ENCODE measurements at regions not wholly inside any gene's neighbourhood (a gene's known extent, or its start where the extent isn't known, plus 50 kb on each side); places are given as distances from the start of the nearest gene placed in this dataset.
A peak's percentile ranks its signal among the peaks of the same experiment; 100 is the strongest.

- WGBS (ENCODE audit: insufficient coverage, low lambda C conversion rate), result 33% methylated on average over 1 of the region's 4 CpGs
- DNase-seq, result no peak
These were observed 315.0 kb upstream of the LRRC7 start for GRCh38 chr1:69252696-69253095.

GRCh38 chr1:69256036-69256435 is 311.7 kb upstream of the LRRC7 start:
- H3K4me3 ChIP-seq (ENCODE audit: low read length), result no peak overlapping the region
- H3K36me3 ChIP-seq (ENCODE audit: control insufficient read depth, insufficient read depth, low read length), result no peaks in the 10 kb centered on the region
- 100% methylated on average over 1 of the region's 1 CpG for WGBS (ENCODE audit: insufficient coverage, low lambda C conversion rate)
- no peaks in the 10 kb centered on the region for H3K4me1 ChIP-seq (ENCODE audit: control insufficient read depth, insufficient read depth, low read length)
- no peak for DNase-seq
- no peak overlapping the region for H3K27ac ChIP-seq (ENCODE audit: low read length)
- H3K9me3 ChIP-seq (ENCODE audit: control insufficient read depth, low read depth, low read length), result no peaks in the 10 kb centered on the region
- no peaks in the 10 kb centered on the region for H3K27me3 ChIP-seq (ENCODE audit: control insufficient read depth, insufficient read depth, low read length)

More at GRCh38 chr1:69252696-69253095, 315.0 kb upstream of the LRRC7 start:
- Histone ChIP-seq H3K36me3 (ENCODE audit: control insufficient read depth, insufficient read depth, low read length) (no peaks in the 10 kb centered on the region), H3K4me3 (ENCODE audit: low read length) (no peak overlapping the region), H3K9me3 (ENCODE audit: control insufficient read depth, low read depth, low read length) (no peaks in the 10 kb centered on the region), H3K27me3 (ENCODE audit: control insufficient read depth, insufficient read depth, low read length) (no peaks in the 10 kb centered on the region), H3K4me1 (ENCODE audit: control insufficient read depth, insufficient read depth, low read length) (no peaks in the 10 kb centered on the region), H3K27ac (ENCODE audit: low read length) (no peak overlapping the region)

GRCh38 chr1:69258842-69259241 is 308.9 kb upstream of the LRRC7 start:
- H3K4me3 ChIP-seq (ENCODE audit: low read length), result no peak overlapping the region
- no peaks in the 10 kb centered on the region for H3K27me3 ChIP-seq (ENCODE audit: control insufficient read depth, insufficient read depth, low read length)
- no peaks in the 10 kb centered on the region for H3K4me1 ChIP-seq (ENCODE audit: control insufficient read depth, insufficient read depth, low read length)
- peak in 1 of 2 donors; percentile 20 for DNase-seq
- no peaks in the 10 kb centered on the region for H3K9me3 ChIP-seq (ENCODE audit: control insufficient read depth, low read depth, low read length)
- H3K27ac ChIP-seq (ENCODE audit: low read length), result no peak overlapping the region
- H3K36me3 ChIP-seq (ENCODE audit: control insufficient read depth, insufficient read depth, low read length), result no peaks in the 10 kb centered on the region
- no CpG with 5 or more reads among the region's 1 CpG for whole genome bisulfite sequencing (ENCODE audit: insufficient coverage, low lambda C conversion rate)

GRCh38 chr1:69263921-69264391 is 303.8 kb upstream of the LRRC7 start:
- H3K4me1 ChIP-seq (ENCODE audit: control insufficient read depth, insufficient read depth, low read length), result no peaks in the 10 kb centered on the region
- no peaks in the 10 kb centered on the region for H3K36me3 ChIP-seq (ENCODE audit: control insufficient read depth, insufficient read depth, low read length)
- H3K27me3 ChIP-seq (ENCODE audit: control insufficient read depth, insufficient read depth, low read length), result no peaks in the 10 kb centered on the region
- DNase-seq, result no peak
- no peak overlapping the region for H3K4me3 ChIP-seq (ENCODE audit: low read length)
- no peak overlapping the region for H3K27ac ChIP-seq (ENCODE audit: low read length)
- WGBS (ENCODE audit: insufficient coverage, low lambda C conversion rate), result 71% methylated on average over 1 of the region's 3 CpGs
- H3K9me3 ChIP-seq (ENCODE audit: control insufficient read depth, low read depth, low read length), result no peaks in the 10 kb centered on the region

GRCh38 chr1:69269491-69269890 is 298.2 kb upstream of the LRRC7 start:
- WGBS (ENCODE audit: insufficient coverage, low lambda C conversion rate), result 0% methylated on average over 1 of the region's 2 CpGs
- Histone ChIP-seq H3K9me3 (ENCODE audit: control insufficient read depth, low read depth, low read length) (no peaks in the 10 kb centered on the region), H3K27ac (ENCODE audit: low read length) (no peak overlapping the region), H3K4me3 (ENCODE audit: low read length) (no peak overlapping the region), H3K27me3 (ENCODE audit: control insufficient read depth, insufficient read depth, low read length) (no peaks in the 10 kb centered on the region), H3K4me1 (ENCODE audit: control insufficient read depth, insufficient read depth, low read length) (no peaks in the 10 kb centered on the region), H3K36me3 (ENCODE audit: control insufficient read depth, insufficient read depth, low read length) (no peaks in the 10 kb centered on the region)
- DNase-seq, result peak in 1 of 2 donors; percentile 30

GRCh38 chr1:69271587-69272125 is 296.1 kb upstream of the LRRC7 start:
- H3K36me3 ChIP-seq (ENCODE audit: control insufficient read depth, insufficient read depth, low read length), result no peaks in the 10 kb centered on the region
- no peaks in the 10 kb centered on the region for H3K27me3 ChIP-seq (ENCODE audit: control insufficient read depth, insufficient read depth, low read length)
- no peak overlapping the region for H3K27ac ChIP-seq (ENCODE audit: low read length)
- no peak overlapping the region for H3K4me3 ChIP-seq (ENCODE audit: low read length)
- no peak for DNase-seq
- no peaks in the 10 kb centered on the region for H3K9me3 ChIP-seq (ENCODE audit: control insufficient read depth, low read depth, low read length)
- WGBS (ENCODE audit: insufficient coverage, low lambda C conversion rate), result 20% methylated on average over 1 of the region's 5 CpGs
- H3K4me1 ChIP-seq (ENCODE audit: control insufficient read depth, insufficient read depth, low read length), result no peaks in the 10 kb centered on the region

- H3K27ac ChIP-seq (ENCODE audit: low read length), result no peak overlapping the region
- H3K27me3 ChIP-seq (ENCODE audit: control insufficient read depth, insufficient read depth, low read length), result no peaks in the 10 kb centered on the region
- H3K9me3 ChIP-seq (ENCODE audit: control insufficient read depth, low read depth, low read length), result no peaks in the 10 kb centered on the region
- H3K4me1 ChIP-seq (ENCODE audit: control insufficient read depth, insufficient read depth, low read length), result no peaks in the 10 kb centered on the region
- WGBS (ENCODE audit: insufficient coverage, low lambda C conversion rate), result no CpG with 5 or more reads among the region's 4 CpGs
- no peak overlapping the region for H3K4me3 ChIP-seq (ENCODE audit: low read length)
- no peaks in the 10 kb centered on the region for H3K36me3 ChIP-seq (ENCODE audit: control insufficient read depth, insufficient read depth, low read length)
- DNase-seq, result no peak
These were observed 295.0 kb upstream of the LRRC7 start for GRCh38 chr1:69272684-69273083.

- Histone ChIP-seq H3K4me1 (ENCODE audit: control insufficient read depth, insufficient read depth, low read length) (no peaks in the 10 kb centered on the region), H3K27ac (ENCODE audit: low read length) (no peak overlapping the region), H3K9me3 (ENCODE audit: control insufficient read depth, low read depth, low read length) (no peaks in the 10 kb centered on the region), H3K27me3 (ENCODE audit: control insufficient read depth, insufficient read depth, low read length) (no peaks in the 10 kb centered on the region), H3K36me3 (ENCODE audit: control insufficient read depth, insufficient read depth, low read length) (no peaks in the 10 kb centered on the region), H3K4me3 (ENCODE audit: low read length) (no peak overlapping the region)
- no peak for DNase-seq
- no CpG with 5 or more reads among the region's 2 CpGs for WGBS (ENCODE audit: insufficient coverage, low lambda C conversion rate)
These were observed 288.8 kb upstream of the LRRC7 start for GRCh38 chr1:69278923-69279322.

- WGBS (ENCODE audit: insufficient coverage, low lambda C conversion rate), result no CpG with 5 or more reads among the region's 1 CpG
- Histone ChIP-seq H3K4me1 (ENCODE audit: control insufficient read depth, insufficient read depth, low read length) (no peaks in the 10 kb centered on the region), H3K27me3 (ENCODE audit: control insufficient read depth, insufficient read depth, low read length) (no peaks in the 10 kb centered on the region), H3K9me3 (ENCODE audit: control insufficient read depth, low read depth, low read length) (no peaks in the 10 kb centered on the region), H3K36me3 (ENCODE audit: control insufficient read depth, insufficient read depth, low read length) (no peaks in the 10 kb centered on the region), H3K27ac (ENCODE audit: low read length) (no peak overlapping the region), H3K4me3 (ENCODE audit: low read length) (no peak overlapping the region)
- DNase-seq, result no peak
These were observed 284.2 kb upstream of the LRRC7 start for GRCh38 chr1:69283516-69283915.

- no peak overlapping the region for H3K27ac ChIP-seq (ENCODE audit: low read length)
- no CpG with 5 or more reads among the region's 1 CpG for WGBS (ENCODE audit: insufficient coverage, low lambda C conversion rate)
These were observed 283.2 kb upstream of the LRRC7 start for GRCh38 chr1:69284508-69284907.

GRCh38 chr1:69288416-69288815 is 279.3 kb upstream of the LRRC7 start:
- Histone ChIP-seq H3K27ac (ENCODE audit: low read length) (no peak overlapping the region), H3K27me3 (ENCODE audit: control insufficient read depth, insufficient read depth, low read length) (no peaks in the 10 kb centered on the region), H3K9me3 (ENCODE audit: control insufficient read depth, low read depth, low read length) (no peaks in the 10 kb centered on the region), H3K4me1 (ENCODE audit: control insufficient read depth, insufficient read depth, low read length) (no peaks in the 10 kb centered on the region), H3K4me3 (ENCODE audit: low read length) (no peak overlapping the region), H3K36me3 (ENCODE audit: control insufficient read depth, insufficient read depth, low read length) (no peaks in the 10 kb centered on the region)
- DNase-seq, result no peak
- WGBS (ENCODE audit: insufficient coverage, low lambda C conversion rate), result no CpG with 5 or more reads among the region's 5 CpGs

More at GRCh38 chr1:69284508-69284907, 283.2 kb upstream of the LRRC7 start:
- Histone ChIP-seq H3K9me3 (ENCODE audit: control insufficient read depth, low read depth, low read length) (no peaks in the 10 kb centered on the region), H3K4me1 (ENCODE audit: control insufficient read depth, insufficient read depth, low read length) (no peaks in the 10 kb centered on the region), H3K27me3 (ENCODE audit: control insufficient read depth, insufficient read depth, low read length) (no peaks in the 10 kb centered on the region), H3K36me3 (ENCODE audit: control insufficient read depth, insufficient read depth, low read length) (no peaks in the 10 kb centered on the region), H3K4me3 (ENCODE audit: low read length) (no peak overlapping the region)
- DNase-seq, result no peak

Measured in large intestine (tissue), 3 donors.